ENCODE measurements at regions not wholly inside any gene's neighbourhood (a gene's known extent, or its start where the extent isn't known, plus 50 kb on each side); places are given as distances from the start of the nearest gene placed in this dataset.
A peak's percentile ranks its signal among the peaks of the same experiment; 100 is the strongest.
"Not testable (repeated sequence)": the region's sequence is repeated elsewhere in the genome, so short reads cannot be mapped to it uniquely, and the experiment has no call there.

DNA sequence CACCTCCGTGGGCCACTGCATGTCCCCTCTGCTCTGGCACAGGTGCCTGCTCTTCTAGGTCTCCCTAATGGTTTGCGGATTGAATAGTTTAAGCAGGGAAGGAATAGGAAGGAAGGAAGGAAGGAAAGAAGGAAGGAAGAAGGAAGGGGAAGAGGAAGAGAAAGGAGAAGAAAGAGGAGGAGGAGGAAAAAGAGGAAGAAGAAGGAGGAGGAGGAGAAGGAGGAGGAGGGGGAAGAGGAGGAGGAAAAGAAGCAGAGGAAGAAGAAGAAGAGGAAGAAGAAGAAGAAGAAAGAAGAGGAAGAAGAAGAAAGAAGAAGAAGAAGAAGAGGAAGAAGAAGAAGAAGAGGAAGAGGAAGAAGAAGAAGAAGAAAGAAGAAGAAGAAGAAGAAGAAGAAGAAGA is 376.8 kb upstream of the PODXL start:
- DNase-seq = not testable (repeated sequence)

DNA sequence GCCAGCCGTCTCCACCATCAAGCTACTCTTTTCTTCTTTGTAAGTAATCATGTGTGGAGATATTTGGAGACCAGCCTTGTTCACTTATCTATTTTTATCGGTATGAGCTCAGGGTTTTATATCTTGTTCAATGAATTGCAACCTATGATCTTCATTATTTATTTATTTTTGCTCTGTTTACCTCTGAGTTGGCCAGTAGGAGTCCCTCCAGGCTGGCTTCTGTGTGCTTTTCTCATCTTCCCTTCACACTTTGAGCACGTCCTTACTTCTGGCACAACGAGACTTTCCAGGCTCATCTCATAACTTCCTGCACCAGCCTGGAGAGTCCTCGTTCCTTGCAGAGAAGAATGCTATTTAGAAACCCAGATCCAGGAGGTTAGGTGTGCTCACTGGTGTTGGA is 375.8 kb upstream of the PODXL start:
- no peak for DNase-seq

DNA sequence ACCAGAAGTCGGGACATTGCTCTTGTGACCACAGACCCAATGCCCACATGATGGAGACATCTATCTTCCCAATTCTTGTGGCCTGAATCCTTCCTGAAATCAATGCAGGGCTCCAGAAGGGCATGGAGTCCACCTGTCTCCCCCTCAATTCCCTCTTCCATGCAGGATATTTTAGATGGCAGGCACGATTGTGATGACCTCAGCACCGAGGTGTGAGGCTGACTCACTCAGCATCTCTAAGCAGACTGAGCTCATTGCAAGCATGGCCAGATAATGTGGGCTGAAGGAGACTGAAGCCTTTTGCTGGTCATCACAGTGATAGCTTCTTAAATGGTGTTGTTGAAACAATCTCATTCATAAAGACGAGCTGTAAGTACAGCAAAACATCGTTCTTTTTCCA is 374.9 kb upstream of the PODXL start:
- no peak for DNase-seq

DNA sequence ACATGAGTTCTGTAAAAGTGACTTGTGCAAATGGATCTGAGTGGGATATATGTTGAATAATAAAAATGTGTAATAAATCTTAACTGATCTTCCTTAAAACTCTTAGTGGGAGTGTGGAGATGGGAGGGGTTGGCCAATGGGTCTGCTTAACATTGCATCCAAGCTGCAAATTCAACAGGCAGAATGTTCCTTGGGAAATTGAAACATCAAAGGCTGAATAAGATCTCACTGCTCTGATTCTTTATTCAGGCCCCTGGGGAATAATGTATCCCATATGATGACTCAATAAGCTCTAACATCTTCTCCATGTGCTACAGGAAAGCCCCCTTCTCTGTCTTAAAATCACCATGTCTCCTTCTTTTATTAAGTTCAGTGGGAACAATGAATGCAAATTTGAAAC is 373.2 kb upstream of the PODXL start:
- DNase-seq = no peak

DNA sequence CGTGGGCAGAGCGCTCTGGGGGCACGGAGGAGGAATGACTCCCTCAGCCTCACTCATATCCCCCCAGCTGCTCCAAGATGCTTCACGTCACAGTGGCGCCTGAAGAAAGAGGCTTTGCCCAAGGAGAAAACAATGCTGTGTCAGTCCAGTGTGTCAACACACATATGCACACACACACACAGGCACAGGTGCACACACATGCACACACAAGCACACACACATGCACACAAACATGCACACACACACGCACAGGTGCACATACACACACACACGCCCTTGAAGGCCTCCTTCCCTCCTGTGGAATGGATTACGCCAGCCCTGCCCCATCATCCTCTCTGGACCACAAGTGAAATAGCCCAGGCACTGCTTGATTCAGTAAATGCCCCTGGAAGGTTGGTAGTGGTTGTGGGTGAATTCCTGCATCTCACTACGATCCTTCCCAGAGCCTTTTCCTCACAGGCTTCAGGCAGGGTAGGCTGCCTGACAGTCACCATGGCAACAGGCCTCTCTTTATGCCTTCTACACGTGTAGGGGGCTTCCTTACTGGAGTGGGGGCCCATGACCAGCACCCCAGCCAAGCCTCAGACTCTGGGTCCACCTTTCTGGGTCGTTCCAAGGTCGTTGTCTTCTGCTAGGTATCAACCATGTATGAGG is 371.5 kb upstream of the PODXL start:
- no peak for DNase-seq

GRCh38 chr7:131925636-131926035 is 369.2 kb upstream of the PODXL start:
- DNase-seq = no peak

GRCh38 chr7:131924857-131925256 is 368.4 kb upstream of the PODXL start:
- no peak for DNase-seq

DNA sequence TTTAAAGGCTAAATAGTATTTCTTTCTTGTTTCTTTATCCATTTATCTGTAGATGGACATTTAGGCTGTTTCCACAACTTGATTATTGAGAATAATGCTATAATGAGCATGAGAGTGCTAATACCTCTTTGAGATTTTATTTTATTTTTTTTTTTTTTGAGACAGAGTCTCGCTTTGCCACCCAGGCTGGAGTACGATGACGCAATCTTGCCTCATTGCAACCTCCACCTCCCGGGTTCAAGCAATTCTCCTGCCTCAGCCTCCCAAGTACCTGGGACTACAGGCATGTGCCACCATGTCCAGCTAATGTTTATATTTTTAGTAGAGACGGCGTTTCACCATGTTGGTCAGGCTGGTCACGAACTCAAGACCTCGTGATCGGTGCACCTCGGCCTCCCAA is 366.5 kb upstream of the PODXL start:
- not testable (repeated sequence) for DNase-seq

DNA sequence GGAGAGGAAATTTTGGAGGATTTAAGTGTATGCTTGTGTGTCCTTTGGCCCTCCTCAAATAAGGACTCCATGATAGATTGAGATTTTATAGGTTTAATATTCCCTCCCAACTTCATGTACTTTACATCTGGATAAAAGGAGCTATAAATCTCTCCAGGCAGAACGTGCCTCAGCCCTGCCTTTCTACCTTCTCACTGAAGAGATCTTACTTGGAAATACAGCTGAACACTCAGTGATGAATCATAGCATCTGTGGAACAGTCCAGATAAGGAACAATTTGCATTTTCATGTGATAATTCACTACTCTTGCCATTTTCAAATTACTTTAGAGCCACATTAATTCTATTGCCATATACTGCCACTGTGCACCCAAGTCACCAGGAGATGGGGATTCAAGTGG is 364.6 kb upstream of the PODXL start:
- no peak for DNase-seq

GRCh38 chr7:131919920-131920709 is 363.7 kb upstream of the PODXL start:
- peak; percentile 9 for DNase-seq

DNA sequence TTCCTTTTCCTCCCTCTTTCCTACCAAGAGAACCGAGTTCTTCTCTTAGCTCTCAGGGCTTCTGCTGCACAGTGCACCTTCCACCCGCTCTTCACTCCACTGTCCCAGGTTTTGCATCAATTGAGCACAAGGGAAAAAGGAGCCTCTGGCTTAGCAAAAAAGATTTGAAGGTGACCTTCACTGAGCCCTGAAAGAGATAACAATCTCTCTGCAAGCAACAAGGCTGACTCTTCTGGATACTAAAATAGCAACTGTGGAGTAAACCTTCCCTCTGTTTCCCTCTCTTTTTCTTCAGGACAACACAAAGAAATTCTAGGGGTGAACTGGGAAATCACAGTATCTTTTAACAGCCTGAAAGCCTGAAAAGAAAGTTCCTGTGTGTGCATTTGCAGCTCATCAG is 354.7 kb upstream of the PODXL start:
- DNase-seq = no peak

- DNase-seq = no peak
These were observed 352.8 kb upstream of the PODXL start for GRCh38 chr7:131909151-131909768.

- no peak for DNase-seq
These were observed 352.3 kb upstream of the PODXL start for GRCh38 chr7:131908714-131909113.

DNA sequence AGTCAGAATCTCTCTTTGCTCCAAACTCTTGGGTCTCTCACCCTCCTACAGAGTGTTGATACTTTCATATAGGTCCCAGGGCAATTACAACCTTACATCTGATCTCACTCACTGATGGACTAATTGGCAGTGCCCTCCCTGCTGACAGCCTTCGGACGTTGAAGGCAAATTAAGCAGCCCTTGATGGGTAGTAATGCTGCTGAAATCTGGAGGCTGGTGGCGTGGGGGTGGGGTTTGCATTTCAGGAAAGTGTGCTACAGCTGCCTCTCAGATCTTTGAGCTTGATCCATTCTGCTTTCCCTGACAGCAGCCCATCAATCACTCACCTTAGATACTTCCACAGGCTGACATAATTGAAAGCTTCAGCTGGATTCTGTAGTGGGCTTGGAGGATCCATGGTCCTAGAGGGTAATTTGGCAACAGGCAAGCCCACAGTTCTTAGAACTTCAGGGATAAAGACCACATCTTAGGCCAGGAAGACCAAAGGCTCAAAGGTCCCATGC is 349.1 kb upstream of the PODXL start:
- DNase-seq = no peak

- DNase-seq = no peak
These were observed 348.4 kb upstream of the PODXL start for GRCh38 chr7:131904760-131905327.

DNA sequence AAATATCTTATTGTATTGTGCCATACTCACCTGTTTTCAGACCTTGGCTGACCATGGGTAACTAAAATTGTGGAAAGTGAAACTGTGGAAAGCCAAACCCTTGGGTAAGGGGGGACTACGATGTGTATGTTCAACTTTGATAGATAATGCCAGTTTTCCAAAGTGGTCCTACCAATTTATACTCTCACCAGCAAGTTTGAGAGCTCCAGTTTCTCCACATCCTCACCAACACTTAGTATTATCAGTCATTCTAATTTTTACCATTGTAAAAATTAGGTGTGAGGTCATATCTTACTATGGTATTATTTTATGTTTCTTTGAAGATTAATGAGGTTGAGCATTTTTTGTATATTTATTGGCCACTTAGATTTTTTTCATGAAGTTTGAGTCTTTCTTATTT is 346.9 kb upstream of the PODXL start:
- DNase-seq = no peak

DNA sequence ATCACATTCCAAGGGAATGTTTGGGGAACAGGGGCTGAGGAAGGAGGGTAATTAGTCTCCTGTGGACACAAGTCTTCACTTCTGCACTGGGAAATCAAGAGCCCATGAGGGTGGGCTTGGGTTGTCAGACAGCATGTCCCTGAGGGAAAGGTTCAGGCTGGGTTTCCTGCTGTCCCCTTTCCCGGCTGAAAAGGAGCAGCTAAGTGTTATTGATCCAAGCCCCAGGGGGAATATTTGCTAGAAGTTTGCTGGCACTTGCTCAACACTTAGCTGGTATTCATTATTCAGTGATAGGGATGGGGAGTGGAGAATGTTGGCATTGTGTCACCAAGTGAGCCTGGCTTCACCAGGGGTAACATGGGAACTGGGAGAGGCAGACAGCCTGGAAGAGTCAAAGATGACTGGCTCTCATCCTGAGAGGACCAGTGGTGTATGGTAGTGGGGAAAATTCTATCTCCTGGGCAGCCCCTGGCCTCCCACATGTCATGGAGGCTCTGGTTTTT is 344.4 kb upstream of the PODXL start:
- no peak for DNase-seq

DNA sequence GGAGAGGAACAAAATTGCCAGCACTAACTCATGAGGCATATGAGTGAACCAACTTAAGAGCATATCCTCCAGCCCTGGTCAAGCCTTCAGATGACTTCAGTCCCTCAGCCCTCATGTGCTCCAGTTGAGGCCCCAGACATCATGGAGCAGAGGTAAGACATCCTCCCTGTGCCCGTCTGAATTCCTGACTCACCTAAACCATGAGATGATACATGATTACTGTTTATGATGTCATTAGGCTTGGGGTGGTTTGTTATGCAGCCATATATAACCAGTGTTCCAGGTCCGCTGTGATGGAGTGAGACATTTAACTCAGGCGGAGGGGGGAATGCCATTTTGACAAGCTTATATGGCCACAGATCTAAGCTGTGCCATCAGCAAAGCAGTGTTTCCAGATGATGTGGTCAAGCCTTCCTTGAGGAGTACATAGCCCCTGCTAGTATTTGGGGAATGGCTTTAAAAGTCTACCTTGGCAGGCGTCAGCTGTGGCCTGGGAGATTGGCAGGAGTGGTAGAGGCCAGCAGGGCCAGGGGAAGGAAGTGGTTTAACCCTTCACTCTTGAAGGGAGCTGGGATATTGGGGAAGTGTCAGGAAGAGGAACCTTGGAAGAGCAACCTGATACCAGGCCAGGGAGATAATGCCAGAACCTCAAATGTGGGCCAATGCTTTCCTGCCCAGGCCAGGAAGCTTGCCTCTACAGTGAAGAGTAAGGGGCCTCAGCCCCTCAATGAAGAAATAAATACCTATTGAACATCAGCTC is 343.0 kb upstream of the PODXL start:
- no peak for DNase-seq

- no peak for DNase-seq
These were observed 342.0 kb upstream of the PODXL start for GRCh38 chr7:131898418-131898817.

DNA sequence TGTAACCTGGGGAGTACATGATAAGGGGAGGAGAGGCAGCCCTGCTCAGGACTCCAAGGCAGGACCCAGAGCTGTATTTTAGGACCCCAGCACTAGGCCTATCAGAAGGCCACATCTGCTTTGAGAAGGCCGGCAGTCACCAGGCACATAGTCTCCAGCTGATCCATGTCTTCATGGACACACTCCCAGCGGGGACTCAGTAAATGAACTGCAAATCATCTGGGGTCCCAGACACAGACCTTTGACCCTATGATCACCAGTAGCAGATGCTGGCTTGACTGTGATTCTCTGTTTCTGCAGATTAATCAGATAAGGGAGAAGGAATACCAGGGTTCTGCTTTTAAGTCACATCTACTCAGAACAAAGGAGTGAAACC is 341.4 kb upstream of the PODXL start:
- DNase-seq = no peak

DNA sequence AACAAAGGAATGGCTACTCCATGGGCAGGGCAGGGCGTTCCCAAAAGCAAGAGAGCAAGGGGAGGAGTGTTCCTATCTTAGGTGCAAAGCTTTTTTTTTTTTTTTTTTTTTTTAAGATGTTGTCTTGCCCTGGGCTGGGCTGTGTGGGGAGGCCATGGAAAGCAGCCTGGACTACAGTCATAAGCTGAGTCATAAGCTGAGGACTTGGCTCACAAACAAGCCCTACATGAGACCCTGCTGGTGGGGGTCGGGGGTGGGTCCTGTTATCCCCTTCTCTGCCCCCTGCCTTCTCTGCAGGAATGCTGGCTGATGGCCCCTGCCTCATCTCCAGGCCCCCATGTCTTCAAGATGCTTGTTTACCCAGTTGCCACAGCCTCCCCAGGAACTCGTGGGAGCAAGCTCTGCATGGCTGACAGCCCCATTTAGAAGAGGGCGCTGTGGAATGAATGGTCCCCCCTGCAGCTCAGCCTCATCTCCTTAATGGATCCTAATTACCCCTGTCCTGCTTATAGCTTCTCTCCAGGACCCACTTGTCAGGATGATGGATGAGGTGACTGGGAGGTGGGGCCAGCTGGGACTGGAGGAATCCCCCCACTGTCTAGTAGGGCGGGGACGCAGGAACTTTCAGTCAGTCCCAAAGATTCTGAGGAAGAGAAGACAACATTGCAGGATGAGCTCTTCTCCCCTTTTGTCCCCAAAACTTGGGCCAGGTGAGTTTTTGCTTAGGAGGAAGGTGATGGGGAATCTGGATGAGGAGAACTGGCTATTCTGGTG is 340.8 kb upstream of the PODXL start:
- no peak for DNase-seq

Data from NCI-H510A treated with DMSO at 0.1 percent for 48 hours (cell line).